ENCODE measurements at regions not wholly inside any gene's neighbourhood (a gene's known extent, or its start where the extent isn't known, plus 50 kb on each side); places are given as distances from the start of the nearest gene placed in this dataset.

DNA sequence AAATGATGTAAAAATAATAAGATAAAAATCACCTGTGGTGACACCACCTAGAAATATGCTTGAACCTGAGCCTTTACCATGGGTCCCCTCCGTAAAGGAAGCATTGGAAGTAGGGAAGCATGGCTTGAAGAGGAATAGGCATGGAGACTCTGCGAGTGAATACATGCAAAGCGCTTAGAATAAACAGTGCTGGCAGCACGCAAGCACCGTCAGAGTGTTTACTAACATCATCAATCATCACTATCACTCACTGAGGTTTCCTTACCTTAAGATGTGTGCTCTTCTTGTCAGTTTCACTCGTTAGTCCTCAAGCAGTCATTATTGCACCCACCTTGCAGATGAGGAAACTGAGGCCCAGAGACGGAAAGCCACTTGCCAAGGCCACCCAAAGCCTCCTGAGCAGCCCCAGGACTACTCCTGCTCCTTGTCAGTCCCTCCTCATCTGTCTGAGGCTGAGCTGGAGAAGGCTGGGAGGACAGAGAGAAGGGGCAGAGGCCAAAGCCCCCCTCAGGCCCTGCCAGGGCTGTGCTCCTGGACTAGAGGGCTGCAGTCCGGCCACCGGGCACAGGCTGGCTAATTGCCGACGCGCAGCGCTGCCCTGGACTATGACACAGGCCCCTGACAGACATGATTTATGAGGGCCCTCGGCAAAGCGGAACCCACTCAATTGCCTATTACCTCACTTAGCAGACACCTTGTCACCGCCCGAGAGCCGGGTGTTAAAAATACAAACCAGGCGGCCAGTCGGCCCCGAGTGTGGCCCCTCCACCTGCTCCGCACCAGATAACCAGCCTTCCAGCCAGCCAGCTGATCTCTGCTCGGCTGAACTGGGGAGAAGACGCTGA lies 168.9 kb downstream of the MN1 start:
- DNase-seq, result no peak

- DNase-seq, result no peak
Observed at GRCh38 chr22:27633296-27633871, 168.2 kb downstream of the MN1 start.

DNA sequence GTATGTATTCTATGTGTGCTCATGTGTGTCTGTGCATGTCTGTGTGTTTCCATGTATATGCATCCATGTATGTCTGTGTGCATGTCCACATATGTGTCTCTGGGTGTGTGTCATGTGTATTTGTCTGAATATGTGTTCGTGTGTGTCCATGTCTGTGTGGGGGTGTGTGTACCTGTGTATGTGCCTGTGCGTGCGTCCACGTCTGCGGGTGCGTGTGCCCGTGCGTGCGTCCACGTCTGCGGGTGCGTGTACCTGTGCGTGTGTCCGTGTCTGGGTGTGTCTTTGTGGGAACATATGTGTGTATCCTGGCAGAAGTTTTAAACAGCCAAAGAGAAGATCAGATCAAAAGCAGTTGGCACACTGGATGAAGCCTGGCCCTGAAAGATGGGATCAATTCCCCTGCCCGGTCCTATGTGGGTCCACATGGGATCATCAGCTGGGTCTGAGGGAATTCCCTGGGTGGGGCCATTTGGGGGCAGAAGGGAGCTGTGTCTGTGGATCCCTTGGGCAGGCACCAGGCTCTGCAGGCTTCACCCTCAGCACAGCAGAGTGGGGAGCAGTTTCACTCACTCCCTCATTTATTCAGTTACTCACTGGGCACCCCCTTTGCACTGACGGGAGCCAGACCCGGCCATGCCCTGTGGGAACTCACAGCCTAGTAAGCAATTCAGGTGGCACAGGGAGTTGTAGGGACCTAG lies 167.4 kb downstream of the MN1 start:
- no peak for DNase-seq

GRCh38 chr22:27635435-27635834 lies 166.1 kb downstream of the MN1 start:
- DNase-seq, result no peak

GRCh38 chr22:27635852-27636251 lies 165.7 kb downstream of the MN1 start:
- DNase-seq, result no peak

- no peak for DNase-seq
Observed at GRCh38 chr22:27636716-27637508, 164.6 kb downstream of the MN1 start.

GRCh38 chr22:27637604-27638003 lies 164.0 kb downstream of the MN1 start:
- no peak for DNase-seq

DNA sequence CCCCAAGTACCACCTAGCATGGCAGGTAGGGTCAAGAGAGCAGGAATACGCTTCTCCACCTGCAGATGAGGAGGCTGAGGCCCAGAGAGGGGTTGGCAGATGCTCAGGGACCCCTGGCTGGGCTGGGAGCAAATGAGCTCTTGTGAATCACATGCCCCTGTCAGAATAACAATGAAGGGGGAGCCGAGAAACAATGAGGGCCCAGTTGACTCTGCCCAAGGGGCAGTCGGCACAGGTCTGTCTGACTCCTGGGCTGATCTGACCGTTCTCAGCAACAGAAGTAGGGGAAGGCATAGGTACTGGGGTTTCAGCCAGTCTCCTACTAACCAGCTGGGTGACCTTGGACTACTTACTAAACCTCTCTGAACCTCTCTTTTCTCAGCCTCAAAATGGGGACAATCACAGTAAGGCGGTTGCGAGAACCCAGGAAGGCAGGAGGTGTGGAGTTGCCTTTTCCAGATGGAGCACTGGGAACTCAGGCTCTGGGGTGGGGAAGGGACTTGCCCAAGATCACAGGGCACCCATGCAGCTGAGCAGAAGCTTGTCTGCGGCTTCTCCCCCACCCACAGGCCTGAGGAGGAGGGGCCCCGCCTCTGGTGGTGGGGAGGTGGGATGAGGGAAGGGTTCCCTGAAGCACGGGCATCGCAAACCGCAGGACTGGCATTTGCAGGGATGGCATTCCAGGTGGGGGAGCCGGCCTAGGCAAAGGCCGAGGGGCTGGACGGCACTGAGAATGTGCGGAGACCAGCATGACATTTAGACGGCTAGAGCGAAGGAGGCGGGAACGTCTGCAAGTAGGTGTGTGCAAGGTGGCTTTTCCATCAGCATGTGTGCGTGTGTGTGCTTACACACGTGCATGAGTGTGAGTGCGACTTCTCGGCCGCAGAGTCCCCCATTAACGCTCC lies 163.0 kb downstream of the MN1 start:
- no peak for DNase-seq

DNA sequence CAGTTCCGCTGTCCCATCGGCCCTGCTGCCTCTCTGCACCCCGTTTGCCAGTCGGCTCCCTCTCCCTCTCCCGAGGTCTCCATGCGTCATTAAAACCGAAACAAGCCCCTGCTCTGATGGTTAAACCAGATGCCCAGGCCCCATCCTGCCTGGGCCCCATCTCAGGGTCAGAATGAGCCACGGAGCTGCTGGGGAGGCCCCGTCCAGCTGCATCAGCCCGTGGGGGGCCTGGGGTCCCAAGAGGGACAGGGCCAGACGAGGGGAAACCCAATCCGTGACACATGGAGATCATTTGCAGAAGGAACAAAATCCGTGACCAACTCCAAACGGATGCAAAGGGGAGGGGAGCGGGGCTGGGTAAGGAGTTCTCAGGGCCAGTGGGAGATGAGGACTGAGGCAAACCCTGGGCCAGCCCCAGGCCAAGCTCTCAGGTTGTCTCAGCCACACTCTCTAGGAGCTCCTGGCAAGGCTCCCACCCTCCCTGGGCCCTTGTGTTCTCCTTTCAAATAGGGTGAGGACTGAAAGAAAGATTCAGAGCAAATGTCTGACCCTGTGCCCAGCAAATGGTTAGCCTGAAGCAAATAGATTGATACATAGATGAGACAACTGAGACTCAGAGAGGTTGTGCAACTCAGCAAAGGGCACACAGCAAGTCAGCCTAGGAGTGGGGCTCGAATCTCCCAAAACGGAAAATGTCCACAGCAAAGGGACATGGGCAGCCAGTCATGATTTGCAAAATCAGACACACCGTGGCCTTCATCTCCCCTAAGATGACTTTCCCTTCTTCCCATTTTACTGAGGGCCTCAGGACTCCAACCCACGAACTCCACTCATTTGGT lies 162.1 kb downstream of the MN1 start:
- DNase-seq, result no peak

DNA sequence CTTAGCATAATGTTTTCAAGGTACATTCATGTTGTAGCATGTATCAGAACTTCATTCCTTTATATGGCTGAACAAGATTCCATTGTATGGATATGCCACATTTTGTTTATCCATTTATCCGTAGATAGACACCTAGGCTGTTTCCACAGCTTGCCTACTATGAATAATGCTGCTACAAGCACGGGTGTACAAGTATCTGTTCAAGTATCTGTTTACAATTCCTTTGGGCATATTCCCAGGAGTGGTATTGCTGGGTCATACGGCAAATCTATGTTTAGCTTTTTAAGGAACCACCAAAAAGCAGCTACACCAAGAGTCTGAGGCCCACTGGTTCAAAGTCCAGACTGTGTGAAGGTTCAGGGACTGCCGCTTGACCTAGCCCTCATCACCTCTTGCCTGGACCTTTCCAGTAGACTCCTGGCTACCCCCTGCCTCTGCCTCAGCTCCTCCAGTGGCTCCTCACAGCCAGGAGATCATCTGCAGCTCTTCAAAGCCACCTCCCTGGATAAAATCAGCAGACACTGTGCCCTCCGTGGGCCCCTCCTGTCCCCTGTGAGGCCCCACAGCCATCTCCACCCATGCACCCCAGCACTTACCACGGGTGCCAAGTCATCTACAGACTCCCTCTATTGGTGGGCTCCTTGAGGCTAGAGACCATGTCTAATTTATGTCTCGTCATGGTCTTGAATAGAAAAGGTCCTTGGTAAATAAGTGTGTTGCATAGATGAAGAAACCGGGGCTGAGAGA lies 160.3 kb downstream of the MN1 start:
- no peak for DNase-seq

- DNase-seq, result no peak
Observed at GRCh38 chr22:27642104-27642800, 159.3 kb downstream of the MN1 start.

- no peak for DNase-seq
Observed at GRCh38 chr22:27643907-27644306, 157.6 kb downstream of the MN1 start.

- no peak for DNase-seq
Observed at GRCh38 chr22:27644566-27644965, 157.0 kb downstream of the MN1 start.

DNA sequence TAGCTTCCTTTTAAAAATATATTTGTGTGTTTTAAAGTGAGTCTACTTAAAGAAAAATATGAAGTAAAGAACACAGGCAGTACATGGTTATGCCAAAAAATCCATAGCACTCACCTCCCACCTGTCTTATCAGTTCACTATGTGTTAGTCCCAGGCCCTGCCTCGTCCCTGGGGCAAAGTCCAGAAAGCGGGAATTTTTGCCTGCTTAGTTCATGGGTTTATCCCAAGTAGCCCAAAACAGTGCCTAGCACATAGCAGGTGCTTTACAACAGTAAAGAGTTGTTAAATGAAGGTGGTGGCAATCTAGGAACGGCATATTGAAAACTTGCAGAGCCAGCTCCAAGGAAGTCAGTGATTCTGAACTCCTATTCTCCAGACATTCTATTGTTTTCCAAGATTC lies 154.0 kb downstream of the MN1 start:
- DNase-seq, result no peak

- no peak for DNase-seq
Observed at GRCh38 chr22:27648074-27648473, 153.5 kb downstream of the MN1 start.

DNA sequence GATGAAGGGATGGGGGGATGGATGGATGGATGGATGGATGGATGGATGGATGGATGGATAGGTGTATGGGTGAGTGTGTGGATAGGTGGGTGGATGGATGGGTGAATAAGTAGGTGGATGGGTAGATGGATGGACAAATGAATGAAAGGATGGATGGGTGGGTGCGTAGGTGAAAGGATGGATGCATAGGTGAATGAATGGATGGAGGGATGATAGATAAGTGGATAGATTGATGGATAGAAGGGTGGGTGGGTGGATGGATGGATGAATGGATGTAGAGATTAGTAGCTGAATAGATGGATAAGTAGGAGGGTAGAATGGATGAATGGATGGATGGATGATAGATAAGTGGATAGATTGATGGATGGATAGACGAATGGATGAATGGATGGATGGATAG lies 152.7 kb downstream of the MN1 start:
- DNase-seq, result no peak

DNA sequence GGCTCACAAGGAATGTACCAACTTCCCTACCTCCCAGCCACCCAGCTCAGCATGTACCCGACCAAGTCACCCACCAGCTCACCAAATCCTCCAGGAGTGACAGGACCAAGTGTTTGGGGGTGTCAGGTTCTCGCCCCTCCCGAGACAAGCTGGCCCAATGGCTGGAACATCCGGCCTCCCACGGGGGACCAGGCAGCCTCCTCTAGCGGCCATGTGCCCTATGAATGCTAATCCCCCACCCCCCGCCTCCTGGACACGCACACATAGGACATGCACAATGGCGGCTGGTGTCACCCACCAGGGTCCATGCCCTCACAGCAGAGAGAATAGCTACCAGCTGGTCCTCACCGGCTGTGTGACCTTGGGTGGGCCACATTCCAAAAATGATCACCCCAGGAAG lies 151.0 kb downstream of the MN1 start:
- DNase-seq, result no peak

- no peak for DNase-seq
Observed at GRCh38 chr22:27650985-27651384, 150.6 kb downstream of the MN1 start.

DNA sequence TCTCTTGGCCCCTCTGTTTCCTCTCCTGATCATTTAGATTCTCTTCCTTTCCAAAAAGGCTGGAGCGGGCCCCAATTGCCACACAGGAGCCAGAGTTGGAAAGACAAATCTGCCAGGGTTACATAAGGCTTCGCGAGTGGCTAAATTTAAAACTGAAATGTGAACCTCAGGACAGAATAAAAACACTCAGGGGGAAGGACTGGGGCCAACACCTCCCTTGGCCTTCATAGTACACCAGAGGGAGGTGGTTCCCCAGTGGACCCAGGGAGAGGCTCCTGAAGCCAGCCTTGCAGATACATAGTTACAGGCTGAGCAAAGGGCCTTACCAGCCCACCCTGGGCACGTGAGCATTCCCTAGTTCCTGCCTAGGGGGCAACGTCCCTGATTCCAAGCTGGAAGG lies 150.1 kb downstream of the MN1 start:
- no peak for DNase-seq

Measured in T-helper 2 cell (primary cell).